ENCODE measurements at regions not wholly inside any gene's neighbourhood (a gene's known extent, or its start where the extent isn't known, plus 50 kb on each side); places are given as distances from the start of the nearest gene placed in this dataset.

DNA sequence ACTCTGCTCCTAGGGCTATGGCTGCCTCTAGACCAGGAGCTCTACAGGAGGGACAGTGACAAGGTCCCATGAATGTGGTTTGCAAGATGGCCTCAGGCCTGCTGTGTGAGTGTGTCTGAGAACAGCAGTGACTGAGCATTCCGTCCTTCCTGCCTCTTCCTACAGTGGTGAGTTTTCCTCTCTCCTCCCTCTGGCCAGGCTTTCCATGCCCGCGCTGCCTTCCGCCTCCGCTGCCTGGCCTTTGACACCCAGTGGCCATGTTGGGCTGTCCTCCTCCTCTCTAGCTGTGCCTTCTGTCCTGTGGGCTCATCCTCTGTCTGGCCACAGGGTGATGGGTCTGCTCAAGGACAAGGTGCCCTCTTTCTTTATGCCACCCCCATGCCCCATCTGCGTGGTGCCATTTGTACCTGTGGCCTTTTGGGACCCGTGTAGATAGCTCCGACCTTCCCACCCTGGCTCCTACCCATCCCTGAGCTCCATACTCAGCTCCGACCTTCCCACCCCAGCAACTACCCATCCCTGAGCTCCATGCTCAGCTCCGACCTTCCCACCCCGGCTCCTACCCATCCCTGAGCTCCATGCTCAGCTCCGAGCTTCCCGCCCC, 970.4 kb downstream of the BRD1 start:
- TF ChIP-seq CBX2 (IDR thresholded peaks at IDR 0.05; ENCODE audit: low read depth, low read length) (no peak), CBX2 (CRISPR knock-in tag; IDR thresholded peaks at IDR 0.05; ENCODE audit: low read depth) (no peak), HOXA7 (CRISPR knock-in tag; IDR thresholded peaks at IDR 0.05) (no peak), RFX5 (IDR thresholded peaks at IDR 0.05; ENCODE audit: low read depth, low read length) (no peak)
- TF ChIP-seq, protein P1, sequence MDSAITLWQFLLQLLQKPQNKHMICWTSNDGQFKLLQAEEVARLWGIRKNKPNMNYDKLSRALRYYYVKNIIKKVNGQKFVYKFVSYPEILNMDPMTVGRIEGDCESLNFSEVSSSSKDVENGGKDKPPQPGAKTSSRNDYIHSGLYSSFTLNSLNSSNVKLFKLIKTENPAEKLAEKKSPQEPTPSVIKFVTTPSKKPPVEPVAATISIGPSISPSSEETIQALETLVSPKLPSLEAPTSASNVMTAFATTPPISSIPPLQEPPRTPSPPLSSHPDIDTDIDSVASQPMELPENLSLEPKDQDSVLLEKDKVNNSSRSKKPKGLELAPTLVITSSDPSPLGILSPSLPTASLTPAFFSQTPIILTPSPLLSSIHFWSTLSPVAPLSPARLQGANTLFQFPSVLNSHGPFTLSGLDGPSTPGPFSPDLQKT (CRISPR knock-in tag; IDR thresholded peaks at IDR 0.05; ENCODE audit: borderline replicate concordance) = no peak

All from HepG2 (cell line).